ENCODE measurements at regions not wholly inside any gene's neighbourhood (a gene's known extent, or its start where the extent isn't known, plus 50 kb on each side); places are given as distances from the start of the nearest gene placed in this dataset.

GRCh38 chr9:90012949-90013348, 408.1 kb downstream of the GADD45G start:
- no peak for DNase-seq

- DNase-seq = no peak
Observed at GRCh38 chr9:90013778-90014177, 409.0 kb downstream of the GADD45G start.

- DNase-seq = no peak
Observed at GRCh38 chr9:90014421-90014820, 409.6 kb downstream of the GADD45G start.

GRCh38 chr9:90016272-90016671, 411.5 kb downstream of the GADD45G start:
- DNase-seq = no peak

- no peak for DNase-seq
Observed at GRCh38 chr9:90017679-90018078, 412.9 kb downstream of the GADD45G start.

GRCh38 chr9:90018688-90019087, 413.9 kb downstream of the GADD45G start:
- no peak for DNase-seq

- no peak for DNase-seq
Observed at GRCh38 chr9:90019626-90020025, 414.8 kb downstream of the GADD45G start.

GRCh38 chr9:90020276-90020871, 415.6 kb downstream of the GADD45G start:
- DNase-seq = no peak

- no peak for DNase-seq
Observed at GRCh38 chr9:90021216-90021906, 416.5 kb downstream of the GADD45G start.

- DNase-seq = no peak
Observed at GRCh38 chr9:90022474-90022873, 417.7 kb downstream of the GADD45G start.

- no peak for DNase-seq
Observed at GRCh38 chr9:90023861-90024260, 419.0 kb downstream of the GADD45G start.

GRCh38 chr9:90024409-90024808, 419.6 kb downstream of the GADD45G start:
- no peak for DNase-seq

GRCh38 chr9:90024823-90025222, 420.0 kb downstream of the GADD45G start:
- DNase-seq = no peak

- no peak for DNase-seq
Observed at GRCh38 chr9:90025816-90026215, 421.0 kb downstream of the GADD45G start.

- no peak for DNase-seq
Observed at GRCh38 chr9:90027296-90027790, 422.5 kb downstream of the GADD45G start.

GRCh38 chr9:90029386-90029785, 424.6 kb downstream of the GADD45G start:
- no peak for DNase-seq

- no peak for DNase-seq
Observed at GRCh38 chr9:90029996-90030395, 425.2 kb downstream of the GADD45G start.

- no peak for DNase-seq
Observed at GRCh38 chr9:90032296-90033027, 427.6 kb downstream of the GADD45G start.

GRCh38 chr9:90033028-90033650, 428.3 kb downstream of the GADD45G start:
- DNase-seq = no peak

GRCh38 chr9:90034071-90034470, 429.3 kb downstream of the GADD45G start:
- DNase-seq = no peak

- DNase-seq = no peak
Observed at GRCh38 chr9:90035471-90035870, 430.7 kb downstream of the GADD45G start.

GRCh38 chr9:90037146-90037797, 432.5 kb downstream of the GADD45G start:
- no peak for DNase-seq

GRCh38 chr9:90038763-90039162, 434.0 kb downstream of the GADD45G start:
- peak; percentile 49 to 71 for DNase-seq

Measured in NCI-H187 (cell line).